SK-N-SH treated with all-trans-retinoic acid at 6 μM for 48 hours (cell line): ENCODE measurements at regions not wholly inside any gene's neighbourhood (a gene's known extent, or its start where the extent isn't known, plus 50 kb on each side); places are given as distances from the start of the nearest gene placed in this dataset.

Experiments
- GLIS3 ChIP-seq: fragments of 250-450 bp; sonication (Bioruptor Pico); IDR thresholded peaks from 2 replicates; pipeline ENCODE4 v1.5.0; 2020; ENCODE audit warnings: mild to moderate bottlenecking, moderate library complexity
- ISL1 ChIP-seq: fragments of 250-450 bp; sonication (Bioruptor Pico); IDR thresholded peaks from 2 replicates; pipeline ENCODE4 v2.1.2; 2022; ENCODE audit warnings: mild to moderate bottlenecking, moderate library complexity
- PPARA ChIP-seq: fragments of 250-450 bp; sonication (Bioruptor Pico); IDR thresholded peaks from 2 replicates; pipeline ENCODE4 v1.5.0; 2020; ENCODE audit warnings: mild to moderate bottlenecking, borderline replicate concordance

DNA sequence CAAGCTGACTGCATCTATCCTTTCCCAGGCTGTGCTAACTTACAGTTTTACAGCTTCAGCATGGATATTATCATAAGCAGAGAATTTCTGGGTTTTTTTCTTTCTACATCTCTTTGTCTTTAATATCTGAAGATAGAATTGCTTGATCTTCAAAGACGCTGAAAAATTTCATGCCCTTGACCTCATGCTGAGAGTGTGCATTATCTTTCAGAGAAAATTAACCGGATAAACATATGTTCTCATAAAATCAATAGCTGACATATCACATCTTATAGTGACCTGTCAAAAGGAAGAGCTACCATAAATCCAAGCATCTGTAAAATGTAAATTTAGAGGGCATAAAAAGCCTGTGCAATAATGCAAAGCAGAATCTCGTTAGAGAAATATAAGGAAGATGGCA is 1704.1 kb upstream of the FLRT2 start:
- TF ChIP-seq ISL1 (CRISPR knock-in tag) (no peak), PPARA (CRISPR knock-in tag) (no peak), GLIS3 (CRISPR knock-in tag) (no peak)
